HG03432 (cell line): ENCODE measurements at regions not wholly inside any gene's neighbourhood (a gene's known extent, or its start where the extent isn't known, plus 50 kb on each side); places are given as distances from the start of the nearest gene placed in this dataset.
"Not testable (repeated sequence)": the region's sequence is repeated elsewhere in the genome, so short reads cannot be mapped to it uniquely, and the experiment has no call there.

Experiments used
- ATAC-seq: cut with Tn5 transposase; IDR thresholded peaks from one replicate; pipeline ENCODE4 v1.9.1; 2021; ENCODE audit warnings: mild to moderate bottlenecking, moderate library complexity; ENCODE audit not compliant: unreplicated experiment

GRCh38 chr1:235059221-235059620 is 69.4 kb downstream of the TOMM20 start:
- ATAC-seq: no peak

DNA sequence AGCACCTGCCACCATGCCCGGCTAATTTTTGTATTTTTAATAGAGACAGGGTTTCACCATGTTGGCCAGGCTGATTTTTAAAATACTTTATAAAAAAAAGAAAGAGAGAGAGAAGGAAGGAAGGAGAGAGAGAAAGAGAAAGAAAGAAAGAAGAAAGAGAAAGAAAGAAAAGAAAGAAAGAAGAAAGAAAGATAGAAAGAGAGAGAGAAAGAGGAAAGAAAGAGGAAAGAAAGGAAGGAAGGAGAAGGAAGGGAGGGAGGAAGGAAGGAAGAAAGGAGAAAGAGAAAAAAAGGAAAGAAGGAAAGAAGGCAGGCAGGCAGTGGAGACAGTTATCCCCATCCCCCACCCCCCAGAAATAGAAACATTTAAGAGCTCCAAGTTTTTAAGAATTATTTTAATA is 69.9 kb downstream of the TOMM20 start:
- no peak for ATAC-seq

- no peak for ATAC-seq
Measured at GRCh38 chr1:235057385-235058306, 71.0 kb downstream of the TOMM20 start.

DNA sequence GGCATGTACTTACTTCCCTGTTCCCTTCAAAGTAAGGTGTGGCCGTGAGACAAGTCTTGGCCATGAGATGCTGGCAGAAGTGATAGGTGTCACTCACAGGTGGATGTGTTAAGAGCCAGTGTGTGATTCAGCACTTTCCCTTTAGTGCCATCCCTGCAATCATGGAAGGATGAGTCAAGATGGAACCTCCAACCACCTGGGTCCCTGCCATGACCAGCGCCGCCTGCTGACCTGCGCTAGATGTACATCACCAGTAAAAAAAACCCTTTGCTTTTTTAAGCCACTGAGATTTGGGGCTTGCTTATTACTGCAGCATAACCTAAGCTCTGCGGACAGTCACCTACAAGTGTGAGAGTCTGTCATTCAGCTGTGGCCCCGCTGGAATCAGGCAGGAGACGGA is 71.7 kb downstream of the TOMM20 start:
- no peak for ATAC-seq

DNA sequence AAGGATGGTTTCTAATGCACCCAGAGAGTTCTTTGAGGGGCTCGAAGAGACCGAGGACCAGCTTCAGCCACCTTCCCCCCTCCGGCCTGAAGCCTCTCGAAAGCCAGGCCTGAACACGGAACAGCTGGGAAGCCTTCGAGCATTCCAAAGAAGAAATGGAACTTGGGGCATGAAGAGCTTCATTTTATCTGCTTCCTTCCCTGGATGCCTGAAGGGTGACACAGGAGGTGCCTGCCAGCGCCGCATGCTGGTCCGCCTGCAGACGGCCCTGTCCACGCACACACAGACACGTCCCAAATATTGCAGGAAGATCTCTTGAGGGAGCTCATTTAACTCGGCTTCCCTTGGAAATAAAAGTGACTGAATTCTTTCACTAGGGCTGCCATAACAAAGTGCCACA is 73.7 kb downstream of the TOMM20 start:
- ATAC-seq: no peak

DNA sequence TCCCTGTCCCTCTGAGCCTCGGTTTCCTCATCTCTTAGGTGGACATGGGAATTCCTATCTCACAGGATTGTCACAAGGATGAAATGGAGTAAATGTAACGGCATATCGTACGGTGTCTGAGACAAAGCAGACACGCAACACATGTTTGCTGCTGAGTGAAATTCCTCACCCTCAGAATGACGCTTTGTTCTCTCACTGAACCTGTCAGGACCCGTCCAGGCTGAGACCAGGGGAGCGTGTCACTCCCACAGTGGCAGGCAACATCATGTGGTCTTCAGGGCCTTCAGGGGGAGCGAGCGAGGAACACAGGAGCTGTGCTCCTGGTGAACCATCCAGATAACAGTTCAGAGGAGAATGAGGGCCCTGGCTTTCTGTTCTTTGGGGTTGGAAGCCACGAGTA is 74.2 kb downstream of the TOMM20 start:
- ATAC-seq: no peak

DNA sequence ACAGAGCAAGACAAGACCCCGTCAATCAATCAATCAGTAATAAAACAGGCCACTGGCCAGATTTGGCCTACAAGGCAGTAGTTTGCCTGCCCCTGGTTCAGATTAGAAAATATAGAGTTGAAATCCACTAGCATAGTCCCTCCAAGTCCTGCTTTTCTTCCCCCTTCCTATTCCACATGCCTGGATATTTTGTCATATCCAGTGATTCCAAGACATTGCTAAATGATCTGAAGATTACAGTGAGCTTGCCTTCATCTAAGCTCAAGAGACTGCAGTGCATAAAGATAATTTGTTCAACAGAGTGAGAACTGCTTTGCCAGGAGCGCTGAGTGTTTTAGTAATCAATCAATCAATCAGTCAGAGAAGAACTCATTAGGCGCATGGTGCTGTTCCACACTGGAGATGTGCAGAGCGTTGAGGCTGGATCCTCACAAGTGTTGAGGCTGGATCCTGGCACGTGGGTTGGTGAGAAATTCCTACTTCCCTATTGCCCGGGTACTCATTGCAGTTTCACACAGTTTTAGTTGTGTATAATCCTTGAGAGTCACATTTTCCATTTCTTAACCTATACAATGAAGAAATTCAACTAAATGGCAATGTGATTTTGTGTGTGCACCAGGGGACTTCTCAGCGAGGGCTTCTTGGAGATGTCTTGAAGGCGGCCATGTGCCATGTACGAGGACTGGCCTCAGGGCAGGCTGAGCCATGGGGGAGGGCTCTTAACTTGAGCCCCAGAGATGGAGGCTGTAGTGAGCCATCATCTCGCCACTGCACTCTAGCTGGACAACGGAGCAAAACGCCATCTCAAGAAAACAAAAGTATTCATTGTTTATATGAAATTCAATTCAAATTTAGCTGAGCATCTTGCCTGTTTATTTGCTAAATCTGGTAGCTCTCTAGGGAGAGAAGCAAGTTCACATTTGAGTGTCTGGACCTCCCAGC is 76.3 kb downstream of the TOMM20 start:
- ATAC-seq: no peak

GRCh38 chr1:235051521-235051920 is 77.1 kb downstream of the TOMM20 start:
- ATAC-seq: no peak

DNA sequence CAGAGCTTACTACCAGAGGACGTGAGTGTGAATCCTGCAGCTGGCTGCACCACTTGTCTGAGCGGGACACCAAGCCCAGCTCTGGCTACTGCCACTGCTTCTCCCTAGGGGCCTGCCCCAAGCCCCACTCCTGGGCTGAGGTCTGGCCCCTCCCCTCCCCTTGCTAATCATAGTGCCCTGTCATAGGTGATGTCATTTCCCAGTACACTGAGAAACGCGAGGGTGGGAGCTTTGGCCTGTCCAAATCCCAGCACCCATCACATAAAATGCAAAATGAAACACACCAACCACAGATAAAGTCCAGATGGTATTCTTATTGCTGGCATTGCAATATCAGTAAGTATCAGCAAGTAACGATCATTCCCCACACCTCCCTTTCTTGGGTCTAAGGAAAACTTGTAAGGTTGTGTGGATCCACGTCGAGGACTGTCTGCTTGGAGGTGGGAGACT is 77.7 kb downstream of the TOMM20 start:
- ATAC-seq: peak; percentile 58

GRCh38 chr1:235049716-235050378 is 78.8 kb downstream of the TOMM20 start:
- not testable (repeated sequence) for ATAC-seq

GRCh38 chr1:235049217-235049616 is 79.4 kb downstream of the TOMM20 start:
- no peak for ATAC-seq

- no peak for ATAC-seq
Measured at GRCh38 chr1:235047331-235047871, 81.2 kb downstream of the TOMM20 start.

- ATAC-seq: no peak
Measured at GRCh38 chr1:235045921-235046601, 82.6 kb downstream of the TOMM20 start.

- no peak for ATAC-seq
Measured at GRCh38 chr1:235045034-235045690, 83.5 kb downstream of the TOMM20 start.

GRCh38 chr1:235043234-235043633 is 85.4 kb downstream of the TOMM20 start:
- ATAC-seq: no peak

DNA sequence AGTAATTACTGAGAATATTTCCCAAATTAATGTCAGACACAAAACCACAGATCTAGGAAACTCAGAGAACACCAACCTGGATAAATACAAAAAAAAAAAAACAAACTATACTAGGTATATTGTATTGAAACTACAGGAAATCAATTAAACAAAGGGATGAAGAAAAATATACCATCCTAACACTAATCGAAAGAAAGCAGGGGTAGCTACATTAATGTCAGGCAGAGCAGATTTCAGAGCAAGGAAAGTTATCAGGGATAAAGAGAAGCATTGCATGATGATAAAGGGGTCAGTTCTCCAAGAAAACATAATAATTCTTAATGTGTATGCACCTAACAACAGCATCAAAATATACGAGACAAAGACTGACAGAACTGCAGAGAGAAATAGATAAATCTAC is 89.9 kb downstream of the TOMM20 start:
- ATAC-seq: no peak

GRCh38 chr1:235035928-235036327 is 92.7 kb downstream of the TOMM20 start:
- no peak for ATAC-seq

DNA sequence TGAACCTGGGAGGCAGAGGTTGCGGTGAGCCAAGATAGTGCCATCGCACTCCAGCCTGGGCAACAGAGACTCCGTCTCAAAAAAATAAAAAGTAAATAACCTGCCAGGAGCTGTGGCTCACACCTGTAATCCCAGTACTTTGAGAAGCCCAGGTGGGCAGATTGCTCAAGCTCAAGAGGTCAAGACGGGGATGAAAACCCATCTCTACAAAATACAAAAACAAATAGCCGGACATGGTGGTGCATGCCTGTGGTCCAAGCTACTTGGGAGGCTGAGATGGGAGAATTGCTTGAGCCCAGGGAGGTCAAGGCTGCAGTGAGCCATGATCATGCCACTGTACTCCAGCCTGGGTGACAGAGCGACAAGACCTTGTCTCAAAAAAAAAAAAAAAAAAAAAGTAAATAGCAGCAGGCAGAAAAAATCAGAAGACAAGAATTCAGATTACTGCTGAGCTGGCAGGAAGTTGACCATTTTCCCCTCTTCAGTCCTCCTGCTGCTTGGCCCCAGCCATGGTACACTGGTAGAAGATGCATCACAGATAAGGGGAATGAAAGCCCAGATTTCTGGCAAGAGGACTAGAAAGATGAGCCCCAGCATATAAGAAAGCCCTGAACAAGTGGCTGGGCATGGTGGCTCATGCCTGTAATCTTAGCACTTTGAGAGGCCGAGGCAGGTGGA is 97.6 kb downstream of the TOMM20 start:
- ATAC-seq: no peak

DNA sequence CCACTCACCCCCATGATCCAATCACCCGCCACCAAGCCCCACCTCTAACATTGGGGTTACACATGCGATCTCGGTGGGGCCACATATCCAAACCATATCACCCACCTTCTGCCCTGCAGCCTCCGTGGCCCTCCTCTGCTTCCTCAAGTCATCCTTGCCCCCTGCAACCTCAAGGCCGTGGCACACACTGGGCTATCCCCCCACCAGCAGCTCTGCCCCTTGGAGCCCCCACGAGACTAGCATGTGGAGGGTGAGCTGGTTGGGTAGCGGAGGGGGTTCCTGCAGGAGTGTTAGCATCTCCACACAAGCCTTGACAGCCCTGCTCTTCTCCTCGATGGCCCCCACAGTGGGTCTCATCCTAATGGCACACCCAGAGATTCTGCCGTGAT is 100.8 kb downstream of the TOMM20 start:
- no peak for ATAC-seq
